Pancreas (tissue), 10 donors: ENCODE measurements at regions not wholly inside any gene's neighbourhood (a gene's known extent, or its start where the extent isn't known, plus 50 kb on each side); places are given as distances from the start of the nearest gene placed in this dataset.

Experiments
- ATAC-seq, 4 donors: fragments of 200-7000 bp; cut with Tn5 transposase; one replicate each; pipeline versions ENCODE4 v1.8.0 to v1.9.1; 2020; ENCODE audit warnings: mild to moderate bottlenecking in 4 of 4, moderate library complexity in 4 of 4
- DNase-seq, 6 donors: peaks; one replicate each; pipeline ENCODE4 v3.0.0-alpha.2; 2020
- FAIRE-seq: peaks from 2 replicates; lab custom pipeline; 2012; peaks lifted over from hg19 to GRCh38; lab: Jason Lieb, UNC
- H3K27ac ChIP-seq, 4 donors: fragments of 200-600 bp; sonication (generic); 1 replicate in 3 of 4; 2 replicates in 1 of 4; pipeline versions ENCODE4 v1.5.0 to v1.8.0; 2020
- H3K27me3 ChIP-seq, 4 donors: fragments of 200-600 bp; one replicate each; pipeline ENCODE4 v1.8.0; 2021
- H3K36me3 ChIP-seq, 3 donors: fragments of 200-600 bp; sonication (generic) in 1 of 3; one replicate each; pipeline versions ENCODE4 v1.5.0 to v1.8.0; 2020 to 2021
- H3K4me1 ChIP-seq, 3 donors: fragments of 200-600 bp; one replicate each; pipeline ENCODE4 v1.8.0; 2021
- H3K4me3 ChIP-seq, 4 donors: fragments of 200-600 bp; sonication (generic) in 2 of 4; one replicate each; pipeline versions ENCODE4 v1.5.0 to v1.8.0; 2020 to 2021
- H3K9me3 ChIP-seq, 4 donors: fragments of 200-600 bp; one replicate each; pipeline ENCODE4 v1.8.0; 2021
- CTCF ChIP-seq, 4 donors: fragments of 200-600 bp; sonication (generic) in 3 of 4; IDR thresholded peaks; one replicate each; pipeline versions ENCODE4 v1.5.0 to v1.8.0; 2021; ENCODE audit warnings: antibody characterized with exemption in 4 of 4
- WGBS, 2 donors: extraction: QIAGEN DNeasy Blood & Tissue Kit; methylation state at CpG; one replicate each; pipeline ENCODE4 v1.1.7; 2013; 5-methylcytosine and 5-hydroxymethylcytosine counted together
- intact Hi-C, 3 donors: fragments of 100-400 bp; cut with DNase I; formaldehyde crosslinking; loops; one replicate each; pipeline versions ENCODE4 v1.11.1 to v1.14.2; 2022
- donor health status: healthy with polysubstance abuse.
- donor health status: DM: no; HTN: no; CAD: no; lungs with moderate emphysema.
- donor health status: DM: no; HTN: no; CAD: no.
- donor health status: control.
- donor health status: control.
- donor health status: Bipolar disorder and iron deficiency.
- donor health status: DM: yes; HTN: yes; CAD: no.
- donor health status: DM: no; HTN: no; CAD: no.
- donor health status: DM: no; HTN: no; CAD: no.
- donor health status: DM: yes; HTN: yes; CAD: no.

GRCh38 chr6:14322841-14323240, 205.3 kb downstream of the CD83 start:
- DNase-seq (no peak), ATAC-seq (no peak), FAIRE-seq (no peak)
- no peak overlapping the region for H3K27ac ChIP-seq
- TF ChIP-seq CTCF (IDR thresholded peaks at IDR 0.05) = no peak
- WGBS, 2 donors = 87 to 93% methylated on average over 3 of the region's 3 CpGs
- H3K36me3 ChIP-seq = no peaks in the 10 kb centered on the region
- no peaks in the 10 kb centered on the region for H3K9me3 ChIP-seq
- no peaks in the 10 kb centered on the region for H3K27me3 ChIP-seq
- intact Hi-C loops = no loop called here
- H3K4me1 ChIP-seq = no peaks in the 10 kb centered on the region
- no peak overlapping the region for H3K4me3 ChIP-seq

GRCh38 chr6:14326774-14327173, 209.2 kb downstream of the CD83 start:
- Histone ChIP-seq H3K4me1 (no peaks in the 10 kb centered on the region), H3K9me3 (no peaks in the 10 kb centered on the region), H3K36me3 (no peaks in the 10 kb centered on the region), H3K27ac (no peak overlapping the region), H3K27me3 (no peaks in the 10 kb centered on the region), H3K4me3 (no peak overlapping the region)
- intact Hi-C loops = no loop called here
- WGBS, 2 donors = 78 to 93% methylated on average over 2 of the region's 2 CpGs
- no peak for TF ChIP-seq CTCF (IDR thresholded peaks at IDR 0.05)
- no peak for DNase-seq
- no peak for ATAC-seq
- FAIRE-seq = no peak

- H3K36me3 ChIP-seq = no peaks in the 10 kb centered on the region
- no peaks in the 10 kb centered on the region for H3K9me3 ChIP-seq
- no peak overlapping the region for H3K27ac ChIP-seq
- H3K27me3 ChIP-seq = no peaks in the 10 kb centered on the region
- H3K4me3 ChIP-seq = no peak overlapping the region
- FAIRE-seq (no peak), DNase-seq (no peak), ATAC-seq (no peak)
- 88 to 92% methylated on average over 9 of the region's 9 CpGs for WGBS, 2 donors
- TF ChIP-seq CTCF (IDR thresholded peaks at IDR 0.05) = no peak
- no peaks in the 10 kb centered on the region for H3K4me1 ChIP-seq
- intact Hi-C loops = no loop called here
Measured at GRCh38 chr6:14328163-14328562, 210.6 kb downstream of the CD83 start.

- H3K27ac ChIP-seq = no peak overlapping the region
- no peak for FAIRE-seq
Measured at GRCh38 chr6:14333556-14334305, 216.2 kb downstream of the CD83 start.

More at GRCh38 chr6:14333556-14334305, 216.2 kb downstream of the CD83 start:
- DNase-seq (no peak), ATAC-seq (no peak)
- intact Hi-C loops = no loop called here
- TF ChIP-seq CTCF (IDR thresholded peaks at IDR 0.05) = no peak
- Histone ChIP-seq H3K4me1 (no peaks in the 10 kb centered on the region), H3K9me3 (no peaks in the 10 kb centered on the region), H3K4me3 (no peak overlapping the region), H3K36me3 (no peaks in the 10 kb centered on the region), H3K27me3 (no peaks in the 10 kb centered on the region)
- WGBS, 2 donors = 43 to 45% methylated on average over 5 of the region's 5 CpGs
